ENCODE measurements at regions not wholly inside any gene's neighbourhood (a gene's known extent, or its start where the extent isn't known, plus 50 kb on each side); places are given as distances from the start of the nearest gene placed in this dataset.

GRCh38 chr7:101714097-101714496 lies 85.0 kb upstream of the MYL10 start:
- no peaks in the 10 kb centered on the region for H3K36me3 ChIP-seq (ENCODE audit: control insufficient read depth in 2 of 2, extremely low read depth in 1 of 2, insufficient read depth in 2 of 2, low read length in 2 of 2)
- no peak overlapping the region for H3K27ac ChIP-seq (ENCODE audit: insufficient read depth, low read depth, low read length)
- ChIA-PET CTCF (interaction anchor here (1.9 kb wide), 1 partner anchor 15 kb away, joined by 4 read pairs; no protein-coding TSS in a partner anchor), POLR2A (no interaction called here)
- H3K79me2 ChIP-seq (ENCODE audit: control insufficient read depth, insufficient read depth, low read length): no peaks in the 10 kb centered on the region
- DNase-seq (ENCODE audit: low read depth, low spot score): no peak
- dilution Hi-C loops (cut with MboI; ENCODE audit: extremely low pct_ligation_motif_present, low sequenced_read_pairs): no loop called here
- H3K4me1 ChIP-seq (ENCODE audit: control insufficient read depth, extremely low read depth, insufficient read depth, low read length): no peaks in the 10 kb centered on the region
- H3K4me2 ChIP-seq (ENCODE audit: insufficient read depth, low read length): no peak overlapping the region
- H3K4me3 ChIP-seq (replicated peaks in 1 of 3; ENCODE audit: insufficient read depth in 1 of 3, low read depth in 1 of 3, low read length in 3 of 3): no peak overlapping the region
- no peaks in the 10 kb centered on the region for H3K9me1 ChIP-seq (replicated peaks; ENCODE audit: control insufficient read depth, extremely low read depth, insufficient read depth, low read length)
- no TSS peak for BruUV-seq (replicated peaks)
- H4K20me1 ChIP-seq (replicated peaks; ENCODE audit: control insufficient read depth, extremely low read depth, insufficient read depth, low read length): no peaks in the 10 kb centered on the region
- TF ChIP-seq POLR2AphosphoS5 (IDR thresholded peaks at IDR 0.05; ENCODE audit: insufficient read depth, low read depth, low read length): no peak
- no peak for TF ChIP-seq CTCF (IDR thresholded peaks at IDR 0.05; ENCODE audit: extremely low read depth in 1 of 2, insufficient read depth in 1 of 2, low read depth in 1 of 2, low read length in 2 of 2)
- H3K27me3 ChIP-seq (ENCODE audit: control insufficient read depth in 2 of 2, insufficient read depth in 2 of 2, low read length in 2 of 2): peaks cover 0 to under 1% of the 10 kb centered on the region in 2 experiments
- H3K9me3 ChIP-seq (replicated peaks; ENCODE audit: control insufficient read depth, insufficient read depth, low read length): no peaks in the 10 kb centered on the region
- FAIRE-seq: no peak
- no peak overlapping the region for H3K9ac ChIP-seq (replicated peaks; ENCODE audit: extremely low read depth, insufficient read depth, low read length)
- intact Hi-C loops (cut with micrococcal nuclease): no loop called here
- H2AFZ ChIP-seq (ENCODE audit: low read depth, low read length): no peak overlapping the region

GRCh38 chr7:101717628-101718357 lies 88.7 kb upstream of the MYL10 start:
- intact Hi-C loops (cut with micrococcal nuclease): no loop called here
- BruUV-seq (replicated peaks): no TSS peak
- CTCF ChIA-PET: no interaction called here
- FAIRE-seq: no peak
- Histone ChIP-seq H4K20me1 (replicated peaks; ENCODE audit: control insufficient read depth, extremely low read depth, insufficient read depth, low read length) (no peaks in the 10 kb centered on the region), H3K27ac (ENCODE audit: insufficient read depth, low read depth, low read length) (no peak overlapping the region), H3K36me3 (ENCODE audit: control insufficient read depth in 2 of 2, extremely low read depth in 1 of 2, insufficient read depth in 2 of 2, low read length in 2 of 2) (no peaks in the 10 kb centered on the region), H3K9me3 (replicated peaks; ENCODE audit: control insufficient read depth, insufficient read depth, low read length) (no peaks in the 10 kb centered on the region), H3K4me1 (ENCODE audit: control insufficient read depth, extremely low read depth, insufficient read depth, low read length) (no peaks in the 10 kb centered on the region), H3K4me2 (ENCODE audit: insufficient read depth, low read length) (no peak overlapping the region), H3K9me1 (replicated peaks; ENCODE audit: control insufficient read depth, extremely low read depth, insufficient read depth, low read length) (no peaks in the 10 kb centered on the region), H3K27me3 (ENCODE audit: control insufficient read depth in 2 of 2, insufficient read depth in 2 of 2, low read length in 2 of 2) (no peaks in the 10 kb centered on the region), H3K9ac (replicated peaks; ENCODE audit: extremely low read depth, insufficient read depth, low read length) (no peak overlapping the region), H3K4me3 (replicated peaks in 1 of 3; ENCODE audit: insufficient read depth in 1 of 3, low read depth in 1 of 3, low read length in 3 of 3) (no peak overlapping the region), H2AFZ (ENCODE audit: low read depth, low read length) (no peak overlapping the region), H3K79me2 (ENCODE audit: control insufficient read depth, insufficient read depth, low read length) (no peaks in the 10 kb centered on the region)
- POLR2A ChIA-PET: no interaction called here
- TF ChIP-seq CTCF (IDR thresholded peaks at IDR 0.05; ENCODE audit: extremely low read depth in 1 of 2, insufficient read depth in 1 of 2, low read depth in 1 of 2, low read length in 2 of 2) (no peak), GATA2 (IDR thresholded peaks at IDR 0.05; ENCODE audit: insufficient read depth, insufficient read length, low read depth, low read length) (no peak), POLR2A (IDR thresholded peaks at IDR 0.05; ENCODE audit: low read depth, low read length) (no peak), MAX (IDR thresholded peaks at IDR 0.05; ENCODE audit: insufficient read depth, insufficient read length) (no peak), JUN (IDR thresholded peaks at IDR 0.05; ENCODE audit: borderline replicate concordance, insufficient read depth, insufficient read length, low read depth) (no peak), FOS (IDR thresholded peaks at IDR 0.05; ENCODE audit: borderline replicate concordance, insufficient read depth, low read length) (no peak), MYC (IDR thresholded peaks at IDR 0.05; ENCODE audit: low read depth, low read length) (no peak), POLR2AphosphoS5 (IDR thresholded peaks at IDR 0.05; ENCODE audit: insufficient read depth, low read depth, low read length) (no peak), EZH2 (IDR thresholded peaks at IDR 0.05; ENCODE audit: borderline replicate concordance, low read depth, low read length, severe bottlenecking) (no peak)
- dilution Hi-C loops (cut with MboI; ENCODE audit: extremely low pct_ligation_motif_present, low sequenced_read_pairs): no loop called here
- no peak for DNase-seq (ENCODE audit: low read depth, low spot score)
